ENCODE measurements at regions not wholly inside any gene's neighbourhood (a gene's known extent, or its start where the extent isn't known, plus 50 kb on each side); places are given as distances from the start of the nearest gene placed in this dataset.

- Histone ChIP-seq H4K20me1 (no peaks in the 10 kb centered on the region), H3K9ac (no peak overlapping the region), H3K27me3 (peaks cover 0 to 14% (median 7%) of the 10 kb centered on the region in 11 experiments; a peak in 8 of 22 replicates), H3K36me3 (no peaks in the 10 kb centered on the region), H3K4me3 (no peak overlapping the region), H3K4me2 (peak overlapping the region in 2 of 11 experiments; percentile 89 to 92; a peak in 3 of 22 replicates), H3K9me3 (replicated peaks in 1 of 11) (peaks cover 17 to 29% (median 21%) of the 10 kb centered on the region in 11 experiments), H3K27ac (no peak overlapping the region), H3K4me1 (peaks cover 11 to 39% (median 32%) of the 10 kb centered on the region in 10 experiments)
- TF ChIP-seq Cebpa-rat (IDR thresholded peaks at IDR 0.05) = no peak
Observed at GRCh38 chr14:89621791-89622638, 205.0 kb upstream of the FOXN3 start.

- peaks cover 20 to 44% (median 37%) of the 10 kb centered on the region in 10 experiments for H3K4me1 ChIP-seq
Observed at GRCh38 chr14:89621009-89621421, 204.0 kb upstream of the FOXN3 start.

GRCh38 chr14:89620436-89620835, 203.4 kb upstream of the FOXN3 start:
- Histone ChIP-seq H3K36me3 (no peaks in the 10 kb centered on the region), H3K4me3 (no peak overlapping the region), H4K20me1 (no peaks in the 10 kb centered on the region), H3K4me2 (peak overlapping the region in 9 of 11 experiments; percentile 83 to 92 (median 88); a peak in 16 of 22 replicates), H3K27ac (no peak overlapping the region), H3K4me1 (peaks cover 26 to 50% (median 43%) of the 10 kb centered on the region in 10 experiments), H3K27me3 (peaks cover 0 to 14% (median 7%) of the 10 kb centered on the region in 11 experiments; a peak in 8 of 22 replicates), H3K9ac (no peak overlapping the region), H3K9me3 (replicated peaks in 1 of 11) (peaks cover 1 to 13% (median 5%) of the 10 kb centered on the region in 11 experiments; a peak in 21 of 22 replicates)
- no peak for TF ChIP-seq Cebpa-rat (IDR thresholded peaks at IDR 0.05)

More at GRCh38 chr14:89621009-89621421, 204.0 kb upstream of the FOXN3 start:
- H3K4me3 ChIP-seq = no peak overlapping the region
- TF ChIP-seq Cebpa-rat (IDR thresholded peaks at IDR 0.05) = no peak
- peaks cover 7 to 19% (median 11%) of the 10 kb centered on the region in 11 experiments for H3K9me3 ChIP-seq (replicated peaks in 1 of 11)
- peak overlapping the region in 9 of 11 experiments; percentile 27 to 92 (median 88); a peak in 17 of 22 replicates for H3K4me2 ChIP-seq
- no peak overlapping the region for H3K27ac ChIP-seq
- H3K9ac ChIP-seq = no peak overlapping the region
- peaks cover 0 to 14% (median 7%) of the 10 kb centered on the region in 11 experiments; a peak in 8 of 22 replicates for H3K27me3 ChIP-seq
- H4K20me1 ChIP-seq = no peaks in the 10 kb centered on the region
- no peaks in the 10 kb centered on the region for H3K36me3 ChIP-seq

GRCh38 chr14:89619596-89619995, 202.6 kb upstream of the FOXN3 start:
- Histone ChIP-seq H4K20me1 (no peaks in the 10 kb centered on the region; a peak in 1 of 22 replicates), H3K4me3 (peak overlapping the region; percentile 76 to 93 (median 82)), H3K9me3 (replicated peaks in 1 of 11) (peaks cover 0 to 6% (median 0%) of the 10 kb centered on the region in 11 experiments; a peak in 2 of 22 replicates), H3K36me3 (no peaks in the 10 kb centered on the region), H3K4me1 (peaks cover 35 to 58% (median 51%) of the 10 kb centered on the region in 10 experiments), H3K27ac (peak overlapping the region in 10 of 11 experiments; percentile 89 to 94 (median 91); a peak in 19 of 22 replicates), H3K27me3 (peaks cover 0 to 14% (median 7%) of the 10 kb centered on the region in 11 experiments; a peak in 8 of 22 replicates), H3K4me2 (peak overlapping the region; percentile 83 to 94 (median 88)), H3K9ac (peak overlapping the region; percentile 87 to 96 (median 93); a peak in 21 of 22 replicates)
- TF ChIP-seq Cebpa-rat (IDR thresholded peaks at IDR 0.05) = no peak

- peaks cover 0 to 14% (median 7%) of the 10 kb centered on the region in 11 experiments; a peak in 8 of 22 replicates for H3K27me3 ChIP-seq
- peak overlapping the region; percentile 75 to 94 (median 91) for H3K27ac ChIP-seq
- H3K9ac ChIP-seq = peak overlapping the region; percentile 87 to 96 (median 93)
- no peaks in the 10 kb centered on the region for H3K36me3 ChIP-seq
- H3K4me2 ChIP-seq = peak overlapping the region; percentile 83 to 94 (median 88)
- H3K4me3 ChIP-seq = peak overlapping the region; percentile 76 to 93 (median 82)
- H4K20me1 ChIP-seq = peaks cover 0 to 2% (median 0%) of the 10 kb centered on the region in 11 experiments; a peak in 1 of 22 replicates
- 0 out of 22 replicates have a peak, but pooled peaks cover 0 to under 1% (median 0%) of the 10 kb centered on the region in 11 experiments for H3K9me3 ChIP-seq (replicated peaks in 1 of 11)
- peaks cover 41 to 64% (median 57%) of the 10 kb centered on the region in 10 experiments for H3K4me1 ChIP-seq
- no peak for TF ChIP-seq Cebpa-rat (IDR thresholded peaks at IDR 0.05)
Observed at GRCh38 chr14:89618811-89619551, 201.9 kb upstream of the FOXN3 start.

- Histone ChIP-seq H3K9me3 (replicated peaks in 1 of 11) (no peaks in the 10 kb centered on the region), H3K4me1 (peaks cover 47 to 71% (median 64%) of the 10 kb centered on the region in 10 experiments), H3K27ac (peak overlapping the region; percentile 75 to 94 (median 91)), H3K27me3 (peaks cover 0 to 14% (median 7%) of the 10 kb centered on the region in 11 experiments; a peak in 8 of 22 replicates), H4K20me1 (peaks cover 0 to 3% (median 0%) of the 10 kb centered on the region in 11 experiments; a peak in 1 of 22 replicates), H3K9ac (peak overlapping the region; percentile 87 to 96 (median 93)), H3K36me3 (no peaks in the 10 kb centered on the region), H3K4me2 (peak overlapping the region; percentile 83 to 94 (median 88)), H3K4me3 (peak overlapping the region; percentile 76 to 93 (median 82))
- TF ChIP-seq Cebpa-rat (IDR thresholded peaks at IDR 0.05) = 0 out of 22 replicates have a peak, but pooled peaks of 1 of the 11 experiments have one; percentile 8
Observed at GRCh38 chr14:89618330-89618708, 201.3 kb upstream of the FOXN3 start.

GRCh38 chr14:89617481-89618329, 200.7 kb upstream of the FOXN3 start:
- H3K27ac ChIP-seq = peak overlapping the region; percentile 75 to 94 (median 91); a peak in 21 of 22 replicates
- H3K4me1 ChIP-seq = peaks cover 50 to 77% (median 70%) of the 10 kb centered on the region in 10 experiments
- peak overlapping the region; percentile 83 to 94 (median 88) for H3K4me2 ChIP-seq
- H3K36me3 ChIP-seq = peaks cover 0 to 1% (median under 1%) of the 10 kb centered on the region in 11 experiments; a peak in 3 of 22 replicates
- H3K9ac ChIP-seq = peak overlapping the region; percentile 87 to 96 (median 93)
- peak overlapping the region; percentile 76 to 93 (median 82) for H3K4me3 ChIP-seq
- H3K27me3 ChIP-seq = peaks cover 0 to 14% (median 7%) of the 10 kb centered on the region in 11 experiments; a peak in 8 of 22 replicates
- 0 out of 22 replicates have a peak, but pooled peaks cover 0 to under 1% (median 0%) of the 10 kb centered on the region in 11 experiments for H3K9me3 ChIP-seq (replicated peaks in 1 of 11)
- peaks cover 0 to 3% (median 0%) of the 10 kb centered on the region in 11 experiments; a peak in 1 of 22 replicates for H4K20me1 ChIP-seq
- TF ChIP-seq Cebpa-rat (IDR thresholded peaks at IDR 0.05) = no peak
